ELF-1 (cell line): ENCODE measurements at regions not wholly inside any gene's neighbourhood (a gene's known extent, or its start where the extent isn't known, plus 50 kb on each side); places are given as distances from the start of the nearest gene placed in this dataset.

ENCODE experiments used
- DNase-seq: peaks from one replicate; pipeline ENCODE4 v3.0.0-alpha.2; 2016; ENCODE audit warnings: low read depth, low spot score

GRCh38 chr20:55783381-55783780 lies 221.9 kb downstream of the CBLN4 start:
- no peak for DNase-seq

GRCh38 chr20:55782912-55783253 lies 222.4 kb downstream of the CBLN4 start:
- DNase-seq, result no peak

GRCh38 chr20:55782224-55782911 lies 223.0 kb downstream of the CBLN4 start:
- DNase-seq, result no peak

- DNase-seq, result no peak
Observed at GRCh38 chr20:55778796-55779195, 226.5 kb downstream of the CBLN4 start.

GRCh38 chr20:55777641-55778040 lies 227.7 kb downstream of the CBLN4 start:
- no peak for DNase-seq

- no peak for DNase-seq
Observed at GRCh38 chr20:55776176-55776575, 229.1 kb downstream of the CBLN4 start.

- no peak for DNase-seq
Observed at GRCh38 chr20:55774628-55775027, 230.7 kb downstream of the CBLN4 start.

- DNase-seq, result no peak
Observed at GRCh38 chr20:55761797-55762196, 243.5 kb downstream of the CBLN4 start.

GRCh38 chr20:55761100-55761499 lies 244.2 kb downstream of the CBLN4 start:
- DNase-seq, result no peak

GRCh38 chr20:55760586-55760985 lies 244.7 kb downstream of the CBLN4 start:
- DNase-seq, result no peak

GRCh38 chr20:55755861-55756260 lies 249.5 kb downstream of the CBLN4 start:
- no peak for DNase-seq

- DNase-seq, result no peak
Observed at GRCh38 chr20:55755411-55755810, 249.9 kb downstream of the CBLN4 start.

GRCh38 chr20:55746723-55747122 lies 258.6 kb downstream of the CBLN4 start:
- DNase-seq, result no peak

GRCh38 chr20:55745840-55746239 lies 259.5 kb downstream of the CBLN4 start:
- no peak for DNase-seq

- no peak for DNase-seq
Observed at GRCh38 chr20:55744896-55745295, 260.4 kb downstream of the CBLN4 start.

- DNase-seq, result no peak
Observed at GRCh38 chr20:55741801-55742200, 263.5 kb downstream of the CBLN4 start.

- DNase-seq, result no peak
Observed at GRCh38 chr20:55740076-55740475, 265.2 kb downstream of the CBLN4 start.

- no peak for DNase-seq
Observed at GRCh38 chr20:55730321-55730720, 275.0 kb downstream of the CBLN4 start.

GRCh38 chr20:55714736-55715135 lies 290.6 kb downstream of the CBLN4 start:
- DNase-seq, result no peak

- DNase-seq, result no peak
Observed at GRCh38 chr20:55714082-55714481, 291.2 kb downstream of the CBLN4 start.

- no peak for DNase-seq
Observed at GRCh38 chr20:55704458-55704857, 300.9 kb downstream of the CBLN4 start.

GRCh38 chr20:55701467-55701866 lies 303.9 kb downstream of the CBLN4 start:
- no peak for DNase-seq

- no peak for DNase-seq
Observed at GRCh38 chr20:55696520-55696919, 308.8 kb downstream of the CBLN4 start.

GRCh38 chr20:55693641-55694040 lies 311.7 kb downstream of the CBLN4 start:
- no peak for DNase-seq
